HFF-Myc (cell line): ENCODE measurements at regions not wholly inside any gene's neighbourhood (a gene's known extent, or its start where the extent isn't known, plus 50 kb on each side); places are given as distances from the start of the nearest gene placed in this dataset.
A peak's percentile ranks its signal among the peaks of the same experiment; 100 is the strongest.

Experiments
- DNase-seq: peaks from one replicate; pipeline ENCODE4 v3.0.0-alpha.2; 2011; ENCODE audit warnings: low read depth; ENCODE audit errors: extremely low read depth
- H3K4me3 ChIP-seq: replicated peaks from 2 replicates; pipeline ENCODE4 v1.5.1; 2011; ENCODE audit warnings: low read depth, mild to moderate bottlenecking, control low read depth, low read length
- CTCF ChIP-seq: IDR thresholded peaks from 2 replicates; pipeline ENCODE4 v1.5.1; 2012; ENCODE audit warnings: mild to moderate bottlenecking, low read depth, low read length, control low read depth; ENCODE audit errors: missing control alignments

- TF ChIP-seq CTCF: peak; percentile 82
- peak; percentile 19 for DNase-seq
- no peak overlapping the region for H3K4me3 ChIP-seq
Measured at GRCh38 chr1:36609241-36610027, 126.7 kb upstream of the CSF3R start.

GRCh38 chr1:36608272-36608671 is 125.6 kb upstream of the CSF3R start:
- TF ChIP-seq CTCF: no peak
- DNase-seq: no peak
- no peak overlapping the region for H3K4me3 ChIP-seq

DNA sequence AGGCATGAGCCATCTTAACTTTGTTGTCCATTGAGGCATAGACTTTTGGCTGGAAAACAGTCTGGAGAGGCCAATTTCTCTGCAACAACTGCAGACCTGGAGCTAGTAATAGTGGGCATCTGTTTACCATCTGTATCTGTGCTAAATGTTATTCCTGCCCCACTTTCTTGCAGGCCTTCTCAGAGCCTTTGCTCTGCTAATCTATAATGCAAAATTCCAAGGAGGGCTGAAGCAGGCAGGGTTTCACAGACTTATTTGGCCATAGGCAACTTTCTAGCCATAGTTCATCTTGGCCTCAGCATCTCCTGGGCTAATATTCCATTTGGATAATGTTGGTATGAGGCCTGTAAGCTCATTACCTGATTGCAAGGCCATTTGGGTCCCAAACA is 124.5 kb upstream of the CSF3R start:
- no peak overlapping the region for H3K4me3 ChIP-seq

DNA sequence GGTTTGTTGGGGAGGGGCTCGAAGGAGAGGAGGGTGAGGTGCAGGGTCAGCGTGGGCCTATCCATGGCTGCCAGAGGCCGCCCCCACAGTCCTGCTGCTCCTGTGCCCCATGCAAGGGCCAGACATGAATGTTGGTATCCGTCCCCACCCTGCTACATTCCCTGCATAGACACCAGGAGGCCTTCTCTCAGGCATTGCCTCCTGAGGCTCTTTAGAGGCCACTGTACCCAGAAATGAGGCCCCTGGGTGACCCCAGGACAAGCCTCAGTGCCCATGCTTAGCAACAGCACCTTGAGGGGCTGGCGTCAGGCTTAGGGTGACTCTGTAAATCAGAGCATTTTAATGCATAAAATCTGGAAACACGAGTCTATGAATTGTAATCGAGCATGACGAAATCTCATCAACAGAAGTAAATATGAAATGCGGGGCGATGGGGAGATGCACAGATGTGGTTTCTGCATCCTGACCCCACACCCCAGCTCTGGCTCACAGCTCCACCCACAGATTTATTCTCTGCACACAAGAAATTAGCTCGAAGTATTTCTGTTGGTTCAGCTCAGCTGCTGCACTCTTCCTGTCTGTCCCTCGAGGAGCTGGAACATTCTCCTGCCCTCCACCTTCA is 124.0 kb upstream of the CSF3R start:
- H3K4me3 ChIP-seq: no peak overlapping the region
- TF ChIP-seq CTCF: no peak
- no peak for DNase-seq

More for the DNA sequence above, 124.5 kb upstream of the CSF3R start:
- no peak for TF ChIP-seq CTCF
- DNase-seq: no peak

DNA sequence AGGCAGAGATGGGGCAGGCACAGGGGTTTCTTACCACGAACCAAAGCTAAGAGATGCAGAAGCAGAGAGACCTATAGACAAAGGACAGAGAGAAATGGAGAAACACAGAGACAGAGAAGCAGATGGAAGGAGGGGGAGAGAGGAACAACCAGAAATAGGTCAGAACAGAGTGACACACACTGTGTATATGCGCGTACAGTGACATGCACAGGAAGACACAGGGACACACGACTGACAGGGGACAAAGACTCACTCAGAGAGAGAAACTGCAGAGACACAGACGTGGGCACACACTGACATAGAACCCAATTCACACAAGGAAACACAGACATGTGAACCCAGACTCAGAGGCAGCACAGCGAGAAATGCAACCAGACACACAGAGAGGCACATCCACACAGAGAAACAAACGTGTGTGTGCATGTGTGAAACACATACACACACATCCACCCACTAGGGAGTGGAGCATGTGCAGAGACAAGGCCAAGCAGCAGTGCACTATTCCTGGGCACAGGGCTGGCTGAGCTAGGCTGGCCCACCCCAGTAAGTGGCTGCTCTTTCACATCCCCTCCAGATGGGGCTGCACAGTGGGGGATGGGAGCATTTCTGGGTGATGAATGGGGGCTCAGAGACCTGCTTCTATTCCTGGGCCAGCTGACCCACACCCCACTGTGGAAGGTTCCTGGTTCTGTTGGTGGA is 123.4 kb upstream of the CSF3R start:
- no peak for DNase-seq
- H3K4me3 ChIP-seq: no peak overlapping the region
- no peak for TF ChIP-seq CTCF

DNA sequence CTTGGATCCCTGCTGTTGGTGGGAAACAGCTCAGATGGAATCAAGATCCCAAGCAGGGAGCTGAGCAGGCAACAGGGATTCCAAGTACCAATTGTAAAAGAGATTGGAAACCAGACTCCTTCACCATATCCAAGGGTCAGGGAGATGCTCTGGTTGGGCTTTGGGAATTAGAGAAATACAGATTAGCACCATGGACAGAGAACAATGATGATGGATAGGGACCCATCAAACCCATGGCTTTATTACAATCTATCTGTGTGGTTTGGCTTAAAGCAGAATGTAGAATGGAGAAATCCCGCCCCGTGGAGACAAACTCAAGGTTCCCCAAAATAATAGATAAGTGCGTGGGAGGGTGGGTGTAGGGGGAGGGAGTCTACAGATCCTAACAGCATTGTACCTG is 120.7 kb upstream of the CSF3R start:
- TF ChIP-seq CTCF: no peak
- no peak for DNase-seq

More for the DNA sequence above, 120.7 kb upstream of the CSF3R start:
- no peak overlapping the region for H3K4me3 ChIP-seq
